PC-3 (cell line): ENCODE measurements at regions not wholly inside any gene's neighbourhood (a gene's known extent, or its start where the extent isn't known, plus 50 kb on each side); places are given as distances from the start of the nearest gene placed in this dataset.

ENCODE experiments used
- ATAC-seq: fragments of 200-7000 bp; cut with Tn5 transposase; 2 replicates; pipeline ENCODE4 v1.9.1; 2020; ENCODE audit warnings: mild to moderate bottlenecking, moderate library complexity
- BruUV-seq: library from RNA; stranded (reverse); fragments of 400-500 nt; replicated peaks from 2 replicates; lab custom pipeline; 2021; lab: Mats Ljungman, UMichigan
- CTCF ChIA-PET: fragments of 300-600 bp; sonication (Branson Sonifier 250); formaldehyde crosslinking; loops from one replicate; lab custom pipeline; 2022; ENCODE audit warnings: antibody characterized with exemption; lab: Charles Lee
- POLR2A ChIA-PET: fragments of 300-600 bp; sonication (Branson Sonifier 250); formaldehyde crosslinking; loops from one replicate; lab custom pipeline; 2022; ENCODE audit warnings: antibody characterized with exemption; ENCODE audit not compliant: unreplicated experiment; lab: Charles Lee
- DNase-seq: peaks from one replicate; pipeline ENCODE4 v3.0.0-alpha.2; 2015
- H2AFZ ChIP-seq: fragments of 300-600 bp; sonication (generic); 2 replicates; pipeline ENCODE4 v1.6.0; 2016; ENCODE audit warnings: antibody characterized with exemption, low read length
- H3F3A ChIP-seq: fragments of 300-600 bp; sonication (generic); one replicate; pipeline ENCODE4 v1.6.0; 2017; ENCODE audit warnings: antibody characterized with exemption, low read length, control low read depth, mild to moderate bottlenecking; ENCODE audit not compliant: unreplicated experiment
- H3K27ac ChIP-seq: fragments of 300-600 bp; sonication (generic); 2 replicates; pipeline ENCODE4 v1.5.1; 2016; ENCODE audit warnings: mild to moderate bottlenecking, low read length
- H3K27me3 ChIP-seq: fragments of 300-600 bp; sonication (generic); 2 replicates; pipeline ENCODE4 v1.6.1; 2016; ENCODE audit warnings: low read length, mixed read lengths
- H3K36me3 ChIP-seq: fragments of 300-600 bp; sonication (generic); 2 replicates; pipeline ENCODE4 v1.6.1; 2016; ENCODE audit warnings: low read depth, mixed run types, low read length, mixed read lengths
- H3K4me1 ChIP-seq: fragments of 300-600 bp; sonication (generic); 2 replicates; pipeline ENCODE4 v1.5.1; 2016; ENCODE audit warnings: low read length; ENCODE audit not compliant: insufficient read depth
- H3K4me2 ChIP-seq: fragments of 300-600 bp; sonication (generic); 2 replicates; pipeline ENCODE4 v1.6.0; 2016; ENCODE audit warnings: low read length
- H3K4me3 ChIP-seq: fragments of 300-600 bp; sonication (generic); 2 replicates; pipeline ENCODE4 v1.5.1; 2016; ENCODE audit warnings: mild to moderate bottlenecking, low read length, mixed read lengths
- H3K79me2 ChIP-seq: fragments of 300-600 bp; sonication (generic); 2 replicates; pipeline ENCODE4 v1.6.1; 2017; ENCODE audit warnings: low read length, mixed read lengths
- H3K9ac ChIP-seq: fragments of 300-600 bp; sonication (generic); 2 replicates; pipeline ENCODE4 v1.6.0; 2016; ENCODE audit warnings: mild to moderate bottlenecking, low read length
- H3K9me2 ChIP-seq: fragments of 300-600 bp; sonication (generic); replicated peaks from 2 replicates; pipeline ENCODE4 v1.6.1; 2016; ENCODE audit warnings: mixed run types, low read length, mixed read lengths
- H3K9me3 ChIP-seq: fragments of 300-600 bp; sonication (generic); 2 replicates; pipeline ENCODE4 v1.6.1; 2016; ENCODE audit warnings: low read length, mixed read lengths
- H4K20me1 ChIP-seq: fragments of 300-600 bp; sonication (generic); 2 replicates; pipeline ENCODE4 v1.6.1; 2016; ENCODE audit warnings: low read length, mixed read lengths
- CTCF ChIP-seq: fragments of 300-600 bp; sonication (generic); conservative IDR thresholded peaks from 2 replicates; pipeline ENCODE4 v1.5.1; 2017; ENCODE audit warnings: antibody characterized with exemption, low read depth, mild to moderate bottlenecking, low read length
- EZH2 ChIP-seq: fragments of 300-600 bp; sonication (generic); IDR thresholded peaks from one replicate; pipeline ENCODE4 v1.6.1; 2017; ENCODE audit warnings: antibody characterized with exemption, mild to moderate bottlenecking, low read length; ENCODE audit not compliant: unreplicated experiment
- EZH2phosphoT487 ChIP-seq: fragments of 300-600 bp; sonication (generic); IDR thresholded peaks from 2 replicates; pipeline ENCODE4 v1.6.1; 2018; ENCODE audit warnings: mild to moderate bottlenecking, antibody characterized with exemption, low read length, borderline replicate concordance
- intact Hi-C: fragments of 100-400 bp; cut with micrococcal nuclease; formaldehyde crosslinking; loops from 2 replicates; pipeline ENCODE4 v1.9.0; 2023

- no peaks in the 10 kb centered on the region for H3F3A ChIP-seq
- POLR2A ChIA-PET: no interaction called here
- no peak for TF ChIP-seq CTCF
- no peak for TF ChIP-seq EZH2
- no peak for TF ChIP-seq EZH2phosphoT487
- H3K4me2 ChIP-seq: no peak overlapping the region
- H3K9me3 ChIP-seq: no peaks in the 10 kb centered on the region
- no peak overlapping the region for H3K27ac ChIP-seq
- peaks cover 35% of the 10 kb centered on the region for H3K27me3 ChIP-seq
- H3K79me2 ChIP-seq: no peaks in the 10 kb centered on the region
- no peak overlapping the region for H3K4me3 ChIP-seq
- CTCF ChIA-PET: no interaction called here
- H3K4me1 ChIP-seq: no peaks in the 10 kb centered on the region
- H3K36me3 ChIP-seq: no peaks in the 10 kb centered on the region
- H4K20me1 ChIP-seq: no peaks in the 10 kb centered on the region
- no TSS peak for BruUV-seq
- no peak overlapping the region for H2AFZ ChIP-seq
- H3K9me2 ChIP-seq: no peaks in the 10 kb centered on the region
- DNase-seq: peak; percentile 10
- ATAC-seq: no peak
- H3K9ac ChIP-seq: no peak overlapping the region
- intact Hi-C loops: no loop called here
Observed at GRCh38 chr11:93073026-93073425, 103.6 kb downstream of the MTNR1B start.

GRCh38 chr11:93073508-93074280, 104.2 kb downstream of the MTNR1B start:
- TF ChIP-seq EZH2phosphoT487 (no peak), EZH2 (no peak), CTCF (no peak)
- H2AFZ ChIP-seq: no peak overlapping the region
- H3K9me2 ChIP-seq: no peaks in the 10 kb centered on the region
- H4K20me1 ChIP-seq: no peaks in the 10 kb centered on the region
- no peaks in the 10 kb centered on the region for H3K9me3 ChIP-seq
- no peaks in the 10 kb centered on the region for H3K4me1 ChIP-seq
- CTCF ChIA-PET: no interaction called here
- H3F3A ChIP-seq: no peaks in the 10 kb centered on the region
- no peaks in the 10 kb centered on the region for H3K36me3 ChIP-seq
- no peak for ATAC-seq
- POLR2A ChIA-PET: no interaction called here
- no TSS peak for BruUV-seq
- H3K79me2 ChIP-seq: no peaks in the 10 kb centered on the region
- H3K9ac ChIP-seq: no peak overlapping the region
- DNase-seq: no peak
- H3K27me3 ChIP-seq: peaks cover 36% of the 10 kb centered on the region
- H3K4me3 ChIP-seq: no peak overlapping the region
- no peak overlapping the region for H3K27ac ChIP-seq
- intact Hi-C loops: no loop called here
- no peak overlapping the region for H3K4me2 ChIP-seq

- Histone ChIP-seq H3K27me3 (peaks cover 36% of the 10 kb centered on the region), H3F3A (no peaks in the 10 kb centered on the region), H3K4me3 (no peak overlapping the region), H4K20me1 (no peaks in the 10 kb centered on the region), H2AFZ (no peak overlapping the region), H3K27ac (no peak overlapping the region), H3K9me2 (no peaks in the 10 kb centered on the region), H3K79me2 (no peaks in the 10 kb centered on the region), H3K9ac (no peak overlapping the region), H3K4me2 (no peak overlapping the region), H3K36me3 (no peaks in the 10 kb centered on the region), H3K4me1 (no peaks in the 10 kb centered on the region), H3K9me3 (no peaks in the 10 kb centered on the region)
- ChIA-PET POLR2A (no interaction called here), CTCF (no interaction called here)
- no peak for DNase-seq
- intact Hi-C loops: no loop called here
- no peak for TF ChIP-seq CTCF
- no peak for TF ChIP-seq EZH2
- TF ChIP-seq EZH2phosphoT487: no peak
- BruUV-seq: no TSS peak
- ATAC-seq: no peak
Observed at GRCh38 chr11:93074352-93074751, 104.9 kb downstream of the MTNR1B start.
